Stimulated activated CD8-positive, alpha-beta memory T cell treated with anti-CD3 and anti-CD28 coated beads, Interleukin-4, amount 100 ng/mL, for 48 hours (primary cell): ENCODE measurements at regions not wholly inside any gene's neighbourhood (a gene's known extent, or its start where the extent isn't known, plus 50 kb on each side); places are given as distances from the start of the nearest gene placed in this dataset.
"Not testable (repeated sequence)": the region's sequence is repeated elsewhere in the genome, so short reads cannot be mapped to it uniquely, and the experiment has no call there.

Experiments used
- DNase-seq: peaks from one replicate; pipeline ENCODE4 v3.0.0-alpha.2; 2020

- DNase-seq = no peak
Measured at GRCh38 chr5:21007781-21008180, 1019.8 kb upstream of the CDH18 start.

- DNase-seq = not testable (repeated sequence)
Measured at GRCh38 chr5:20988933-20989332, 1000.9 kb upstream of the CDH18 start.

- no peak for DNase-seq
Measured at GRCh38 chr5:20985754-20986153, 997.8 kb upstream of the CDH18 start.

- DNase-seq = no peak
Measured at GRCh38 chr5:20974426-20974825, 986.4 kb upstream of the CDH18 start.

- DNase-seq = no peak
Measured at GRCh38 chr5:20972419-20972925, 984.5 kb upstream of the CDH18 start.

GRCh38 chr5:20959347-20959746, 971.3 kb upstream of the CDH18 start:
- DNase-seq = no peak

- no peak for DNase-seq
Measured at GRCh38 chr5:20958641-20959040, 970.6 kb upstream of the CDH18 start.

GRCh38 chr5:20956134-20956533, 968.1 kb upstream of the CDH18 start:
- DNase-seq = no peak

- DNase-seq = no peak
Measured at GRCh38 chr5:20949636-20950035, 961.6 kb upstream of the CDH18 start.

GRCh38 chr5:20943183-20943971, 955.4 kb upstream of the CDH18 start:
- not testable (repeated sequence) for DNase-seq

GRCh38 chr5:20942603-20943002, 954.6 kb upstream of the CDH18 start:
- DNase-seq = not testable (repeated sequence)

GRCh38 chr5:20940786-20941185, 952.8 kb upstream of the CDH18 start:
- DNase-seq = not testable (repeated sequence)

GRCh38 chr5:20890936-20891335, 902.9 kb upstream of the CDH18 start:
- DNase-seq = not testable (repeated sequence)

GRCh38 chr5:20875726-20876125, 887.7 kb upstream of the CDH18 start:
- DNase-seq = not testable (repeated sequence)

- DNase-seq = not testable (repeated sequence)
Measured at GRCh38 chr5:20865892-20866291, 877.9 kb upstream of the CDH18 start.

GRCh38 chr5:20833081-20833627, 845.2 kb upstream of the CDH18 start:
- no peak for DNase-seq

GRCh38 chr5:20832204-20833080, 844.4 kb upstream of the CDH18 start:
- DNase-seq = no peak

GRCh38 chr5:20825951-20826350, 838.0 kb upstream of the CDH18 start:
- DNase-seq = not testable (repeated sequence)

- not testable (repeated sequence) for DNase-seq
Measured at GRCh38 chr5:20797216-20797615, 809.2 kb upstream of the CDH18 start.

- DNase-seq = not testable (repeated sequence)
Measured at GRCh38 chr5:20784755-20785154, 796.8 kb upstream of the CDH18 start.

- DNase-seq = not testable (repeated sequence)
Measured at GRCh38 chr5:20783484-20783883, 795.5 kb upstream of the CDH18 start.

GRCh38 chr5:20771338-20771737, 783.3 kb upstream of the CDH18 start:
- DNase-seq = not testable (repeated sequence)

- not testable (repeated sequence) for DNase-seq
Measured at GRCh38 chr5:20765074-20765473, 777.1 kb upstream of the CDH18 start.
